ENCODE measurements at regions not wholly inside any gene's neighbourhood (a gene's known extent, or its start where the extent isn't known, plus 50 kb on each side); places are given as distances from the start of the nearest gene placed in this dataset.

DNA sequence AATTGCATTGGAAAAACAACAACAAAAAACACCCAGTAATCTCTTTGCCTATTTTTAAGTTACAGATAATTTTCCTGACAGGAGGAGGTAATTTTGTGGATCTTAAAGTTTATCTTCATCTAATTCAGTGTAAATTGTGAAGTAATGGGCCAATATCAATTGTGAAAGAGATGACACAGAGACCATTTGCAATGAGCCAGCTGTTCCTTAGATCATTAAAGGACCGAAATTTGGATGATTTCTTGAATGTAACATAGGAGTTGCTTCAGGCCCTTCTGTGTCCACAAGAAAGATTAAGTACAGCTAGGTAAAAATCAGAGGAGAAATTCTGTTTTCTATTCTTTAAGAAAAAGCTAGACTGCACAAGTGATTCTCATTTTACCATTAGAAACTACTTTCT lies 718.5 kb upstream of the ANO3 start:
- peaks cover 1 to 3% (median 3%) of the 10 kb centered on the region in 4 donors for H3K9me3 ChIP-seq (ENCODE audit: control insufficient read depth in 4 of 4, insufficient read depth in 3 of 4, low read length in 3 of 4)
- peaks cover 0 to 16% (median 0%) of the 10 kb centered on the region in 5 donors for H3K4me1 ChIP-seq (ENCODE audit: control insufficient read depth in 5 of 5, insufficient read depth in 5 of 5, low read length in 5 of 5)
- no peak for ATAC-seq (ENCODE audit: insufficient read depth, low FRiP score)
- WGBS, 2 donors: 52 to 78% methylated on average over 1 of the region's 1 CpG
- TF ChIP-seq, protein P1, sequence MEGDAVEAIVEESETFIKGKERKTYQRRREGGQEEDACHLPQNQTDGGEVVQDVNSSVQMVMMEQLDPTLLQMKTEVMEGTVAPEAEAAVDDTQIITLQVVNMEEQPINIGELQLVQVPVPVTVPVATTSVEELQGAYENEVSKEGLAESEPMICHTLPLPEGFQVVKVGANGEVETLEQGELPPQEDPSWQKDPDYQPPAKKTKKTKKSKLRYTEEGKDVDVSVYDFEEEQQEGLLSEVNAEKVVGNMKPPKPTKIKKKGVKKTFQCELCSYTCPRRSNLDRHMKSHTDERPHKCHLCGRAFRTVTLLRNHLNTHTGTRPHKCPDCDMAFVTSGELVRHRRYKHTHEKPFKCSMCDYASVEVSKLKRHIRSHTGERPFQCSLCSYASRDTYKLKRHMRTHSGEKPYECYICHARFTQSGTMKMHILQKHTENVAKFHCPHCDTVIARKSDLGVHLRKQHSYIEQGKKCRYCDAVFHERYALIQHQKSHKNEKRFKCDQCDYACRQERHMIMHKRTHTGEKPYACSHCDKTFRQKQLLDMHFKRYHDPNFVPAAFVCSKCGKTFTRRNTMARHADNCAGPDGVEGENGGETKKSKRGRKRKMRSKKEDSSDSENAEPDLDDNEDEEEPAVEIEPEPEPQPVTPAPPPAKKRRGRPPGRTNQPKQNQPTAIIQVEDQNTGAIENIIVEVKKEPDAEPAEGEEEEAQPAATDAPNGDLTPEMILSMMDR (IDR thresholded peaks at IDR 0.05; ENCODE audit: control extremely low read depth, extremely low read depth): no peak
- peak in 2 of 3 donors; percentile 53 to 63 for DNase-seq
- H3K27me3 ChIP-seq (ENCODE audit: control insufficient read depth in 3 of 3, insufficient read depth in 3 of 3, low read length in 2 of 3): no peaks in the 10 kb centered on the region
- H3K9ac ChIP-seq (ENCODE audit: insufficient read depth in 1 of 2, low read length in 2 of 2): no peak overlapping the region
- no peak overlapping the region for H3K27ac ChIP-seq (ENCODE audit: low read depth in 1 of 2, low read length in 1 of 2)
- no peak overlapping the region for H3K4me3 ChIP-seq
- H3K36me3 ChIP-seq (ENCODE audit: control insufficient read depth in 4 of 4, insufficient read depth in 4 of 4, low read length in 4 of 4): no peaks in the 10 kb centered on the region

DNA sequence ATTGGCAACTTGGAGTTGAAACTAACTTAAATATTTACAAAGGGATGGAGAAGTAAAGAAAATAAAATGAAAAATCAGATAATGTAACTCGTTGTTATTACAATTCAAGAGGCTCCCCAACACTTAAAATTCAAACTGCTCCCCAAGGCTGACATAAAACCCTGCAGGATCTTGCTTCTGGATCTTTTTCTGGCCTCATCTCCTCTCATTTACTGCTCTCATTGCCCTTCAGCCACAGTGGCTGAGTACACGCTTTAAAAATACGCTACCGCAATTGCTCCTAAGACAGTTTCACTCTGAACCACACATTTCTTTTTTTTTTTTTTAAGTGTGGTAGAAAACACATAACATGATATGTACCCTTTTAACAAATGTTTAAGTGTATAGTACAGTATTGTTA lies 718.1 kb upstream of the ANO3 start:
- TF ChIP-seq, protein P1 (IDR thresholded peaks at IDR 0.05; ENCODE audit: control extremely low read depth, extremely low read depth): no peak
- H3K27ac ChIP-seq (ENCODE audit: low read depth in 1 of 2, low read length in 1 of 2): no peak overlapping the region
- H3K4me1 ChIP-seq (ENCODE audit: control insufficient read depth in 5 of 5, insufficient read depth in 5 of 5, low read length in 5 of 5): peaks cover 0 to 16% (median 0%) of the 10 kb centered on the region in 5 donors
- DNase-seq (peak in 1 of 3 donors; percentile 36), ATAC-seq (ENCODE audit: insufficient read depth, low FRiP score) (no peak)
- no peaks in the 10 kb centered on the region for H3K27me3 ChIP-seq (ENCODE audit: control insufficient read depth in 3 of 3, insufficient read depth in 3 of 3, low read length in 2 of 3)
- 78 to 89% methylated on average over 4 of the region's 4 CpGs for WGBS, 2 donors
- peaks cover 1 to 3% (median 3%) of the 10 kb centered on the region in 4 donors for H3K9me3 ChIP-seq (ENCODE audit: control insufficient read depth in 4 of 4, insufficient read depth in 3 of 4, low read length in 3 of 4)
- H3K9ac ChIP-seq (ENCODE audit: insufficient read depth in 1 of 2, low read length in 2 of 2): no peak overlapping the region
- no peak overlapping the region for H3K4me3 ChIP-seq
- H3K36me3 ChIP-seq (ENCODE audit: control insufficient read depth in 4 of 4, insufficient read depth in 4 of 4, low read length in 4 of 4): no peaks in the 10 kb centered on the region

DNA sequence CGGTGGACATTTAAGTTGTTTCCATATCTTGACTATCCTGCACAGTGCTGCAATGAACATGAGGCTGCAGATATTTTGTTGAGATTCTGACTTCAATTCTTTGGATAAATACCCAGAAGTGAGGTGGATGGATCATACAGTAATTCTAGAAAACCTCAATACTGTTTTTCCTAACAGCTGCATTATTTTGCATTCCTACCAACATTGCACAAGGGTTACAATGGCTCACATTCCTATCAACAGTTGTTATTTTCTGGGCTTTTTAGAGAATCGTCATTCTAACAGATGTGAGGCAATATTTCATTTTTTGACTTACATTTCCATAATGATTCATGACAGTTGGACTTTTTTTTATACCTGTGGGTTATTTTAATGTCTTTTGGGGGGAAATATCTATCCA lies 716.9 kb upstream of the ANO3 start:
- no peak overlapping the region for H3K4me3 ChIP-seq
- TF ChIP-seq, protein P1 (IDR thresholded peaks at IDR 0.05; ENCODE audit: control extremely low read depth, extremely low read depth): no peak
- ATAC-seq (ENCODE audit: insufficient read depth, low FRiP score): no peak
- WGBS, 2 donors: 47 to 83% methylated on average over 2 of the region's 2 CpGs
- no peak overlapping the region for H3K9ac ChIP-seq (ENCODE audit: insufficient read depth in 1 of 2, low read length in 2 of 2)
- no peaks in the 10 kb centered on the region for H3K36me3 ChIP-seq (ENCODE audit: control insufficient read depth in 4 of 4, insufficient read depth in 4 of 4, low read length in 4 of 4)
- H3K4me1 ChIP-seq (ENCODE audit: control insufficient read depth in 5 of 5, insufficient read depth in 5 of 5, low read length in 5 of 5): peaks cover 0 to 16% (median 0%) of the 10 kb centered on the region in 5 donors
- no peaks in the 10 kb centered on the region for H3K27me3 ChIP-seq (ENCODE audit: control insufficient read depth in 3 of 3, insufficient read depth in 3 of 3, low read length in 2 of 3)
- DNase-seq: peak in 2 of 3 donors; percentile 7 to 24
- H3K9me3 ChIP-seq (ENCODE audit: control insufficient read depth in 4 of 4, insufficient read depth in 3 of 4, low read length in 3 of 4): peaks cover under 1 to 3% (median 2%) of the 10 kb centered on the region in 4 donors
- no peak overlapping the region for H3K27ac ChIP-seq (ENCODE audit: low read depth in 1 of 2, low read length in 1 of 2)

DNA sequence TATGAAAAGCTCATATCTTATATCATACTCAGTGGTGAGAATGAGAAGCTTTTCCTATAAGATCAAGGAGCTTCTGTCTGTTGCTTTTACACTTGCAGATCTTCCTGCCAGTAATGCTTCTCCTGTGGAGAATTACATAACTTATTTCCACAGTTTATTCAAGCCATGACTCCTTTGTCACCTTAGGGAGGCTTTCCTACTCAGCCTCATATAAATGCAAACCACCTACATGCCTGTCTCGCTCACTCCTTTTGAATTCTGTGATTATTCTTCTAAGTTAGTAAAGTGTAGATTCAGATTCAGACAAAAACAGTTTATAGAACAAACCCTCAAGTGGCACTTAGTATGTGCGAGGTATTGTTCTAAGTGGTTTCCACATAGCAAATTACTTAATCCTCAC lies 716.1 kb upstream of the ANO3 start:
- no peak overlapping the region for H3K4me3 ChIP-seq
- 74 to 89% methylated on average over 2 of the region's 2 CpGs for WGBS, 2 donors
- H3K4me1 ChIP-seq (ENCODE audit: control insufficient read depth in 5 of 5, insufficient read depth in 5 of 5, low read length in 5 of 5): peaks cover 0 to 16% (median 0%) of the 10 kb centered on the region in 5 donors
- ATAC-seq (ENCODE audit: insufficient read depth, low FRiP score) (no peak), DNase-seq (no peak)
- H3K9ac ChIP-seq (ENCODE audit: insufficient read depth in 1 of 2, low read length in 2 of 2): no peak overlapping the region
- no peaks in the 10 kb centered on the region for H3K36me3 ChIP-seq (ENCODE audit: control insufficient read depth in 4 of 4, insufficient read depth in 4 of 4, low read length in 4 of 4)
- peaks cover 0 to 3% (median 1%) of the 10 kb centered on the region in 4 donors for H3K9me3 ChIP-seq (ENCODE audit: control insufficient read depth in 4 of 4, insufficient read depth in 3 of 4, low read length in 3 of 4)
- no peak overlapping the region for H3K27ac ChIP-seq (ENCODE audit: low read depth in 1 of 2, low read length in 1 of 2)
- no peaks in the 10 kb centered on the region for H3K27me3 ChIP-seq (ENCODE audit: control insufficient read depth in 3 of 3, insufficient read depth in 3 of 3, low read length in 2 of 3)
- TF ChIP-seq, protein P1 (IDR thresholded peaks at IDR 0.05; ENCODE audit: control extremely low read depth, extremely low read depth): no peak
